Breast epithelium (tissue), 4 donors: ENCODE measurements at regions not wholly inside any gene's neighbourhood (a gene's known extent, or its start where the extent isn't known, plus 50 kb on each side); places are given as distances from the start of the nearest gene placed in this dataset.

Experiments used
- DNase-seq, 2 donors: peaks; one replicate each; pipeline ENCODE4 v3.0.0-alpha.2; 2019; ENCODE audit warnings: low spot score in 2 of 2
- H3K27ac ChIP-seq, 2 donors: fragments of 200-600 bp; sonication (generic) in 1 of 2; one replicate each; pipeline ENCODE4 v1.5.1; 2016 to 2019; ENCODE audit warnings: mild to moderate bottlenecking in 1 of 2
- H3K27me3 ChIP-seq, 2 donors: fragments of 200-600 bp; sonication (generic) in 1 of 2; one replicate each; pipeline versions ENCODE4 v1.5.1 to v1.6.0; 2017 to 2019; ENCODE audit warnings: control low read depth in 1 of 2, mild to moderate bottlenecking in 1 of 2
- H3K36me3 ChIP-seq: fragments of 200-600 bp; one replicate; pipeline ENCODE4 v1.5.1; 2019
- H3K4me1 ChIP-seq, 2 donors: fragments of 200-600 bp; sonication (generic); one replicate each; pipeline ENCODE4 v1.5.1; 2016 to 2019; ENCODE audit warnings: control low read depth in 1 of 2
- H3K4me3 ChIP-seq, 3 donors: fragments of 200-600 bp; sonication (generic); 1 replicate in 2 of 3; 2 replicates in 1 of 3; pipeline ENCODE4 v1.5.1; 2016 to 2019; ENCODE audit warnings: mild to moderate bottlenecking in 3 of 3, moderate library complexity in 2 of 3
- H3K9me3 ChIP-seq, 2 donors: fragments of 200-600 bp; sonication (generic) in 1 of 2; one replicate each; pipeline ENCODE4 v1.5.1; 2016 to 2019; ENCODE audit warnings: control low read depth in 1 of 2
- CTCF ChIP-seq, 3 donors: fragments of 450-650 bp; IDR thresholded peaks; one replicate each; pipeline ENCODE4 v1.5.1; 2016 to 2017; ENCODE audit warnings: antibody characterized with exemption in 3 of 3, mild to moderate bottlenecking in 3 of 3, moderate library complexity in 3 of 3
- POLR2A ChIP-seq: fragments of 450-650 bp; IDR thresholded peaks from one replicate; pipeline ENCODE4 v1.6.1; 2016; ENCODE audit warnings: antibody characterized with exemption, mild to moderate bottlenecking, moderate library complexity
- POLR2AphosphoS5 ChIP-seq, 3 donors: sonication (generic); formaldehyde crosslinking; IDR thresholded peaks; one replicate each; pipeline ENCODE4 v1.6.1; 2017; ENCODE audit warnings: antibody characterized with exemption in 3 of 3
- intact Hi-C: fragments of 100-400 bp; cut with DNase I; formaldehyde crosslinking; loops from one replicate; pipeline ENCODE4 v1.15.1; 2023; ENCODE audit warnings: low total_unique reads

DNA sequence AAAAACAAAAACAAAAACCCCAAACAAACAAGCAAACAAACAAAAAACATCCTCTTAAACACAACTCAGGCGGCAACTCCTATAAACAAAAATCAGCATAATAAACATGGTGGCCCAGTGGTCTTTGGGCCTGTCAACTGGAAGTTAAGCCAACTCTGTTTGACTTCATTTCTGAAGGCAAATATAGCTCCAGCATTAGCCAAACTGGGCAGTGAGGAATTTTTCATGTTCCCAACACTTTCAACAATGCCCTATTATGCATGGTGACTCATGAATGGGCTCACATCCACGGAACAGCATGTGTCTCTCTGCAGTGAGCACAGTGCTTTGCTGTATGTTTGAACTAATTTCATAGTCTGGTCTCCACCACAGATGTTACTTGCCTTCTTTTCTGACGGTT lies 143.9 kb upstream of the STC2 start:
- H3K27ac ChIP-seq: peak overlapping the region; percentile 85 to 92
- peak in 1 of 2 donors; percentile 93 for DNase-seq
- no peaks in the 10 kb centered on the region for H3K9me3 ChIP-seq
- no peaks in the 10 kb centered on the region for H3K27me3 ChIP-seq
- H3K4me3 ChIP-seq: no peak overlapping the region
- H3K36me3 ChIP-seq: no peaks in the 10 kb centered on the region
- TF ChIP-seq POLR2AphosphoS5 (IDR thresholded peaks at IDR 0.05): peak in 2 of 3 donors; percentile 73 to 82
- TF ChIP-seq CTCF (IDR thresholded peaks at IDR 0.05): no peak
- H3K4me1 ChIP-seq: peaks cover 6 to 14% of the 10 kb centered on the region in 2 donors
- intact Hi-C loops: no loop called here

GRCh38 chr5:173468821-173469251 lies 140.6 kb upstream of the STC2 start:
- intact Hi-C loops: no loop called here
- Histone ChIP-seq H3K4me3 (no peak overlapping the region), H3K9me3 (peaks cover 5 to 8% of the 10 kb centered on the region in 2 donors), H3K36me3 (no peaks in the 10 kb centered on the region), H3K27ac (peak overlapping the region in 1 of 2 donors; percentile 67), H3K4me1 (peaks cover 6 to 14% of the 10 kb centered on the region in 2 donors), H3K27me3 (no peaks in the 10 kb centered on the region)
- DNase-seq: no peak
- TF ChIP-seq POLR2AphosphoS5 (IDR thresholded peaks at IDR 0.05) (peak in 1 of 3 donors; percentile 48), POLR2A (no peak)

DNA sequence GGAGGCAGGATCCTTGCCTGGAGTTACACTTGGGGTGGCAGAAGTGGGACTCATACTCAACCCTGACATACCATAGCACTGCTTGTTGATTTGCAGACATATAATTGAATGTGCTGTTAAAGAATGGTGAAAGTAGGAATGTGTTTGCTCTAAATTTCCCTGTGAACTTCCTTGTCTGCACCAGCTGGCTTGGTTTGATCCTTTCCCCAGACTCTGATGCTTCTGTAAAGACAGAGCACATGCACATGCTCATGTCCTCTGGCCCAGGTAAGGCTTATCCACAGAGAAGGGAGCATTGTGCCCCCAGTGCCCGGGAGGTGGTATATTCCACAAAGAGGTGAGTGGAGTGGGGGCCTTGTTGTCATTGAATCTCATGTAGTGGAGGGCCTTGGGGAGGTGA lies 138.0 kb upstream of the STC2 start:
- H3K9me3 ChIP-seq: peaks cover 5 to 8% of the 10 kb centered on the region in 2 donors
- intact Hi-C loops: no loop called here
- no peak for DNase-seq
- H3K4me1 ChIP-seq: no peaks in the 10 kb centered on the region
- no peaks in the 10 kb centered on the region for H3K27me3 ChIP-seq
- no peak overlapping the region for H3K27ac ChIP-seq
- TF ChIP-seq CTCF (IDR thresholded peaks at IDR 0.05) (no peak), POLR2AphosphoS5 (IDR thresholded peaks at IDR 0.05) (no peak), POLR2A (no peak)
- no peak overlapping the region for H3K4me3 ChIP-seq
- no peaks in the 10 kb centered on the region for H3K36me3 ChIP-seq

- intact Hi-C loops: no loop called here
- H3K36me3 ChIP-seq: no peaks in the 10 kb centered on the region
- DNase-seq: no peak
- no peaks in the 10 kb centered on the region for H3K4me1 ChIP-seq
- no peaks in the 10 kb centered on the region for H3K27me3 ChIP-seq
- H3K4me3 ChIP-seq: no peak overlapping the region
- TF ChIP-seq CTCF (IDR thresholded peaks at IDR 0.05) (no peak), POLR2AphosphoS5 (IDR thresholded peaks at IDR 0.05) (no peak), POLR2A (no peak)
- no peak overlapping the region for H3K27ac ChIP-seq
- peaks cover 5 to 8% of the 10 kb centered on the region in 2 donors for H3K9me3 ChIP-seq
Measured at GRCh38 chr5:173464813-173465212, 136.6 kb upstream of the STC2 start.

GRCh38 chr5:173463207-173463606 lies 135.0 kb upstream of the STC2 start:
- Histone ChIP-seq H3K9me3 (peaks cover 5 to 8% of the 10 kb centered on the region in 2 donors), H3K27me3 (no peaks in the 10 kb centered on the region), H3K4me3 (no peak overlapping the region), H3K27ac (no peak overlapping the region), H3K4me1 (no peaks in the 10 kb centered on the region), H3K36me3 (no peaks in the 10 kb centered on the region)
- TF ChIP-seq POLR2A (no peak), CTCF (IDR thresholded peaks at IDR 0.05) (no peak), POLR2AphosphoS5 (IDR thresholded peaks at IDR 0.05) (no peak)
- intact Hi-C loops: no loop called here
- DNase-seq: no peak
